ENCODE measurements at regions not wholly inside any gene's neighbourhood (a gene's known extent, or its start where the extent isn't known, plus 50 kb on each side); places are given as distances from the start of the nearest gene placed in this dataset.

DNA sequence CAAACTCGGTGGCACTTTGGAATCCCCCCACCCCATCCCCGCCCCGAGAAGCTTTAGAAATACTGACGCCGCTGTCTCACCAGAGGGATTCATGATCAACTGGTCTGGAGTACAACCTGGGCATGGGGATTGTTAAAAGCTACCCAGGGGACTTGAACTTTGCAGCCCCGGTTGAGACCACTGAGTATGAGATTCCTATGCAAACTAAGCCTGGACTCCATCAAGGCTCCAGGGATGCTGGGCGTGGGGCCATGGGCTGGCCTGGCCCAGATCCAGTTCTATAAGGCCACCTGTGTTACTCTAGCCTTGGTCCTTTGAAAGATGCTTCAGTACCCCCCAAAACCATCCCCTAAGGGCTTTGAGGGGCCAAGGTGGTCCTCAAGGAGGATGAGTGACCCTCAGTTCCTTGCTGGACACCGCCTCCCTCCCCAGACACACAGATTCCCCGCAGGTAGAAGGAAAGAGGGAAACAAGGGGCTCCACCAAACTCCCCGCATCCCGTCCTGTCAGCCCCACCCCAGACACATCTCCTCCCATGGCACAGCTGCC is 68.5 kb downstream of the MRPL36 start:
- Histone ChIP-seq H3K27me3 (ENCODE audit: insufficient read depth) (peaks cover 63% of the 10 kb centered on the region), H3K4me3 (ENCODE audit: low read depth in 2 of 2, low read length in 1 of 2) (no peak overlapping the region), H3K79me2 (ENCODE audit: insufficient read depth) (no peaks in the 10 kb centered on the region), H3K4me2 (no peak overlapping the region), H3K36me3 (replicated peaks in 1 of 2; ENCODE audit: control insufficient read depth in 1 of 2, insufficient read depth in 2 of 2, low read length in 1 of 2) (no peaks in the 10 kb centered on the region), H3K27ac (ENCODE audit: low read depth in 2 of 2, low read length in 1 of 2) (no peak overlapping the region), H3K9ac (no peak overlapping the region), H4K20me1 (ENCODE audit: insufficient read depth) (no peaks in the 10 kb centered on the region), H3K9me3 (no peaks in the 10 kb centered on the region), H3K4me1 (ENCODE audit: control insufficient read depth in 1 of 2, insufficient read depth in 2 of 2, low read depth in 1 of 2, low read length in 1 of 2) (no peaks in the 10 kb centered on the region), H2AFZ (ENCODE audit: low read depth) (no peak overlapping the region), H3F3A (replicated peaks; ENCODE audit: insufficient read depth) (no peaks in the 10 kb centered on the region), H3K9me2 (no peaks in the 10 kb centered on the region)
- WGBS (ENCODE audit: low lambda C conversion rate) = 39% methylated on average over 11 of the region's 11 CpGs
- TF ChIP-seq SMC3 (IDR thresholded peaks at IDR 0.05; ENCODE audit: low read depth, low read length) = no peak
- CTCF ChIA-PET = no interaction called here
- POLR2A ChIA-PET = no interaction called here
- peak; percentile 15 for DNase-seq

DNA sequence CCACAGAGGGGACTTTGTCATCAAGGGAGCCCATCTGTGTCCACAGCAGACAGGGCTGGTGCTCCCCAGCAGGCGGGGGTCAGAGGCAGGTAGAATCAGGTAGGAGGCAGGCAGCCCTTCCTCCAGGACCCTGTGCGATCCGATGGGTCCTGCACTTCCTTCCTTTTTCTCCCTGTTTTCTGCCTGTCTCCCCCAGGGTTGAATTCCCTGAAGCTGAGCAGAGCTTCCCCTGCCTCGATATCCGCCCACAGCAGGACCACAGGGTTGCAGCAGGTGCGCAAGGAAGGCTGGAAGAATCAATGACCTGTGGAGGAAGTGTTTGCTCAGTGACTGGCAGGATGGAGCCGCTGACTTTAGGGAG is 69.2 kb downstream of the MRPL36 start:
- Histone ChIP-seq H3K4me2 (no peak overlapping the region), H3K79me2 (ENCODE audit: insufficient read depth) (no peaks in the 10 kb centered on the region), H3K27me3 (ENCODE audit: insufficient read depth) (peaks cover 70% of the 10 kb centered on the region), H3K9ac (no peak overlapping the region), H3K36me3 (replicated peaks in 1 of 2; ENCODE audit: control insufficient read depth in 1 of 2, insufficient read depth in 2 of 2, low read length in 1 of 2) (no peaks in the 10 kb centered on the region), H4K20me1 (ENCODE audit: insufficient read depth) (no peaks in the 10 kb centered on the region), H3F3A (replicated peaks; ENCODE audit: insufficient read depth) (no peaks in the 10 kb centered on the region), H3K4me1 (ENCODE audit: control insufficient read depth in 1 of 2, insufficient read depth in 2 of 2, low read depth in 1 of 2, low read length in 1 of 2) (no peaks in the 10 kb centered on the region), H2AFZ (ENCODE audit: low read depth) (no peak overlapping the region), H3K9me2 (no peaks in the 10 kb centered on the region), H3K4me3 (ENCODE audit: low read depth in 2 of 2, low read length in 1 of 2) (no peak overlapping the region), H3K9me3 (no peaks in the 10 kb centered on the region), H3K27ac (ENCODE audit: low read depth in 2 of 2, low read length in 1 of 2) (no peak overlapping the region)
- ChIA-PET POLR2A (no interaction called here), CTCF (no interaction called here)
- WGBS (ENCODE audit: low lambda C conversion rate) = 36% methylated on average over 6 of the region's 7 CpGs
- DNase-seq = peak; percentile 2
- TF ChIP-seq CHD2 (IDR thresholded peaks at IDR 0.05; ENCODE audit: low read length, partially characterized antibody) (no peak), ELF1 (IDR thresholded peaks at IDR 0.05) (no peak), RCOR1 (IDR thresholded peaks at IDR 0.05; ENCODE audit: low read length) (no peak), SMC3 (IDR thresholded peaks at IDR 0.05; ENCODE audit: low read depth, low read length) (no peak), NFIC (IDR thresholded peaks at IDR 0.05; ENCODE audit: borderline replicate concordance) (no peak), RAD21 (IDR thresholded peaks at IDR 0.05; ENCODE audit: low read length) (no peak), TEAD4 (IDR thresholded peaks at IDR 0.05; ENCODE audit: borderline replicate concordance, insufficient read depth) (no peak), MXI1 (IDR thresholded peaks at IDR 0.05; ENCODE audit: low read depth, low read length) (no peak), POLR2AphosphoS5 (IDR thresholded peaks at IDR 0.05; ENCODE audit: low read depth, low read length) (no peak), TAF1 (IDR thresholded peaks at IDR 0.05; ENCODE audit: borderline replicate concordance, low read depth, low read length) (no peak), EP300 (IDR thresholded peaks at IDR 0.05; ENCODE audit: borderline replicate concordance in 1 of 2, low read depth in 1 of 2, low read length in 1 of 2) (no peak), FOXJ3 (CRISPR knock-in tag; IDR thresholded peaks at IDR 0.05) (no peak)
- TF ChIP-seq, protein P1, sequence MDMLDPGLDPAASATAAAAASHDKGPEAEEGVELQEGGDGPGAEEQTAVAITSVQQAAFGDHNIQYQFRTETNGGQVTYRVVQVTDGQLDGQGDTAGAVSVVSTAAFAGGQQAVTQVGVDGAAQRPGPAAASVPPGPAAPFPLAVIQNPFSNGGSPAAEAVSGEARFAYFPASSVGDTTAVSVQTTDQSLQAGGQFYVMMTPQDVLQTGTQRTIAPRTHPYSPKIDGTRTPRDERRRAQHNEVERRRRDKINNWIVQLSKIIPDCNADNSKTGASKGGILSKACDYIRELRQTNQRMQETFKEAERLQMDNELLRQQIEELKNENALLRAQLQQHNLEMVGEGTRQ (IDR thresholded peaks at IDR 0.05; ENCODE audit: borderline replicate concordance, low read depth, low read length) = no peak
